ENCODE measurements at regions not wholly inside any gene's neighbourhood (a gene's known extent, or its start where the extent isn't known, plus 50 kb on each side); places are given as distances from the start of the nearest gene placed in this dataset.
"Not testable (repeated sequence)": the region's sequence is repeated elsewhere in the genome, so short reads cannot be mapped to it uniquely, and the experiment has no call there.

GRCh38 chr2:16203691-16204090 lies 263.3 kb downstream of the MYCN start:
- DNase-seq (ENCODE audit: low read depth, low spot score): no peak

GRCh38 chr2:16203069-16203468 lies 262.7 kb downstream of the MYCN start:
- DNase-seq (ENCODE audit: low read depth, low spot score): no peak

GRCh38 chr2:16202266-16203020 lies 262.1 kb downstream of the MYCN start:
- DNase-seq (ENCODE audit: low read depth, low spot score): no peak

- no peak for DNase-seq (ENCODE audit: low read depth, low spot score)
Observed at GRCh38 chr2:16201848-16202247, 261.5 kb downstream of the MYCN start.

- DNase-seq (ENCODE audit: low read depth, low spot score): no peak
Observed at GRCh38 chr2:16200554-16201193, 260.3 kb downstream of the MYCN start.

GRCh38 chr2:16199882-16200553 lies 259.7 kb downstream of the MYCN start:
- DNase-seq (ENCODE audit: low read depth, low spot score): no peak

GRCh38 chr2:16199241-16199640 lies 258.9 kb downstream of the MYCN start:
- DNase-seq (ENCODE audit: low read depth, low spot score): not testable (repeated sequence)

DNA sequence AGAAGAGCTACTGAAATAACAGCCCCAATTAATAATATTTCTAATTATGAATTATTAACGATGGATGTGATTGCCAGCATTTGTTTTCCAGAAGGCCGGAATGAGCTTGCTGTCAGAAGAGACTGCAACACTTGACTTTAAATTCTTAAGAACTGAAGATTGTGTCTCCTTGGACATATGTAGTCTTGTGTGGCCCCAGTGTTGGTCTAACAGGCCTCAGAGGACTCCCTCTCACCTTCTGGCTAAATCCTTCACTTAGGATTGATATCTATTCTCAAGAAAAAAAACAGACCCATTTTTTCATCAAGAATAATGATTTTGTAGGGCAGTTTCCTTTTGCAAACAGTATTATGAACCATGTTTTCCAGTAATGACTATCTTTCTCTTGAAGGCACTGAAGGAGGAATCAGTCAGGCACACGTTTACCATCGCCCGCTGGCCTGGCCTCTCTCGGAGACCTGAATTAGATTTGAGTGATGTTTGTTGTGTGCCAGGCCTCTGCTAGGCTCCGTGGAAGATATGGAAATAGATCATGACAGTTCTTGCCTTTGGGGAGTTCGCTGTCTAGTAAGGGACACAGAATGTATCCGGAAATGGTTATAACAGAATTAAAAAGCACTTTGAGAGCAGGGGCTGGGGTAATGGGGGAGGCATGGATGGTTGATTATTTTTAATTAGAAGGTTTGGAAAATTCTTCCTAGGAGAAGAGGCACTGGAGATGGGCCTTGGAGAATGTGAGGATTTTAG lies 258.0 kb downstream of the MYCN start:
- no peak for DNase-seq (ENCODE audit: low read depth, low spot score)

DNA sequence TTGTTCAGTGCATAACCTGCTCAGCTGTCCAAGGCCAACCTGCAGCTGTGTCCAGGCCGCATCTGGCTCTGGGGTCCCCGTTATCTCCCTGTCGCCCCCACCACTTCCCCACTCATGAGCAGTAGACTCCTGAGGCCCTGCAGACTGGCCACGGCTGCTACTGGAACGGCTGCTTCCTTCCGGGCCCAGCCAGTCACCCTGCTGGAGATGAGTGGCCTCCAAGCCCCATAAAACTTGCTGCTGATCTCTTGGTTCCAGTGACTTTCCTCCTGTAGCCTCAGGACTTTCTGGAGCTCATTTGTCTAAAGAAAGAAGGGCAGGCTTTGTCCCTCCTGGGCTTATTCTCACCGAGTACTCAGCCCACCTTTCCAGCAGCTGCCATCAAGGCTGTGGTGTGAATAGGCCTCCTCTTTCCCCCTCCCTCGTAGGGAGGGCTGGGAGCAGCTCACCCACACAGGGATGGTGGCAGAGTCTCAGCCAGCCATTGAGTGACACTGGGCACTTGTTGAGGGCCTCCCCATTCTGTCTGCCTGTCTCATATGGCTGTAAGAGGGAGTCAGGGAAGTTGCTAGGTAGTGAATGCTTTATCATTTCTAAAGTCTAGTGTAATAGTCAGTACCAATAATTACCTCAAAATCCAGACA lies 257.3 kb downstream of the MYCN start:
- DNase-seq (ENCODE audit: low read depth, low spot score): no peak

DNA sequence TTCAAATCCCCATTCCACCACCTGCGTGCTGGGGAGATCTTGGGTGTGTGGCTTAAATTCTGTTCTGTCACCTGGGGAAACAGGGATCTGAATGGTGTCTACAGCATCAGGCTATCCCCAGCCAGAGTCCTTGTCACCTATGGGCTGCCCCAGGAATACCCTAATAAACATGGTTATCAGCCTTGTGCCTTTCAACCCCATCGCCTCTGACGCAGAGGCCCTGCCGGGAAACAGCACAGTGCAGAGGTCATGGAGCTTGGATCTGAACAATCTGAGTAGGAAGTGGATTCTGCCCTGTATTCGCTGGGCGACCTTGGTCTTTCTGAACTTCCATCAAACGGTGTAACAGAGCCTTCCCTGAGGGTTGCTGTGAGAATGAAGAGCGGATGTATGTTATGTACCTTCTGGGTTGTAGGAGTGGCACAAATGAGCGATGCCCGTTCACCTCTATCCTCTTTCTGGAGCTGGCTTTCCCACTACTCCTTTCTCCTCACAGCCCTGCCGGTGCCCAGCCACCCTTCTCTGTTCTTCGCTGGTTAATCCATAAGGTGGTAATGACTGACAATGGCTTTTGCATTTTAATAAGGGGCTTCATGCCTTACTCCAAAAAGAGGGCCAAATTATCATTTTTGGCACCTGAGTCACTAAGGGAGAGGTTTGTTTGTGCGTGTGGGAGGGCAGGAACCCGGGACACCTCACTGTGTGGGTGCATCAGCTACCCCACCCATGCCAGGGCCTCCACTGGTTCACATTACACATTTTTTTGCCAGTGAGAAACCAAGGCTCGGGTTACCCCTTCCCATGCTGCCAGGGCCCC lies 256.5 kb downstream of the MYCN start:
- no peak for DNase-seq (ENCODE audit: low read depth, low spot score)

DNA sequence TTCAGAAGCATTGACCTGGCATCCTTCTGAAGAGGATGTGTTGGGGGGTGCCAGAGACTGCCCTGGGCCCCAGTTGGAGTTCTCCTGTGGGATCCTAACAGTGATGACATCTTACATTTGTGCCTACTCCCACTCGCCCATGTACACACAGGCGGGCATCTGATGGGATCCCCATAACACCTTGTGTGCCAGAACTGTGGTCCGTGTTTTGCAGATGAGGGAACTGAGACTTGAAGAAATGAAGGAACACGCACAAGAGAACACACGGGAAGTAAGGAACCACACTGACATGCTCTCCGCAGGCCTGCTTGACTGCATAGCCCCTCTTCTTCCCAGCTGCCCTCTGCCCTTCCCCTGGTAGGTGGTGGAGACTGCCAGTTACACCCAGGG lies 255.3 kb downstream of the MYCN start:
- no peak for DNase-seq (ENCODE audit: low read depth, low spot score)

DNA sequence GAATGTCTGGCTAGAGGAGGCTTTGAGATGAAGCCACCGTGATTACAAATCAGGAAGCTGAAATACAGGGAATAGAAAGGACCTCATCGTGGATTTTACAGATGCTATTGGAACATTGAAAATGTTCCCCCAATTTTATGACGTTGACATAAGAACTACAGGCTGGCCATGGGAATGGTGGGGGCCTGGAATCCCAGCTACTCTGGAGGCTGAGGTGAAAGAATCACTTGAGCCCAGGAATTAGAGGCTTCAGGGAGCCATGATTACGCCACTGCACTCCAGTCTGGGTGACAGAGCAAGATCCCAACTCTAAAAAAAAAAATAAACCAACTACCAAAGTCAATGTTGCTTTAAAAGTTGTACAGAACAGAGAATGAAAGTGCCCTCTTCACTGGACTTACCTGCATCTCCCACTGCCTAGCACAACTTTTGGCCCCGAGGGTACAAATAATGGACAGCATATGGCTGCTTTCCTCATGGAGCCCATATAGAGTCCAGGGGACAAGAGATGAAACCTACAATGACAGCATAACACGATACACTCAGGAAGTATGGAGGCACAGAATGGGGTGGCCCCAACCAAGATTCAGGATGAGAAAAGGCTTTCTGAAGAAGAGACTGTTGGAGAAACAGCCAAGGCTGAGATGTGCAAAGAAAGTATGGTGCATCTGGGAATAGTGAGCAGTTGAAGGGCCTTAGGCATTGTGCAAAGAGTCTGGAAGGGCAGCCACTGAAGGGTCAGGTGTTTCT lies 254.8 kb downstream of the MYCN start:
- no peak for DNase-seq (ENCODE audit: low read depth, low spot score)

GRCh38 chr2:16194530-16194929 lies 254.2 kb downstream of the MYCN start:
- no peak for DNase-seq (ENCODE audit: low read depth, low spot score)

GRCh38 chr2:16194096-16194390 lies 253.7 kb downstream of the MYCN start:
- no peak for DNase-seq (ENCODE audit: low read depth, low spot score)

- DNase-seq (ENCODE audit: low read depth, low spot score): no peak
Observed at GRCh38 chr2:16192416-16193216, 252.3 kb downstream of the MYCN start.

DNA sequence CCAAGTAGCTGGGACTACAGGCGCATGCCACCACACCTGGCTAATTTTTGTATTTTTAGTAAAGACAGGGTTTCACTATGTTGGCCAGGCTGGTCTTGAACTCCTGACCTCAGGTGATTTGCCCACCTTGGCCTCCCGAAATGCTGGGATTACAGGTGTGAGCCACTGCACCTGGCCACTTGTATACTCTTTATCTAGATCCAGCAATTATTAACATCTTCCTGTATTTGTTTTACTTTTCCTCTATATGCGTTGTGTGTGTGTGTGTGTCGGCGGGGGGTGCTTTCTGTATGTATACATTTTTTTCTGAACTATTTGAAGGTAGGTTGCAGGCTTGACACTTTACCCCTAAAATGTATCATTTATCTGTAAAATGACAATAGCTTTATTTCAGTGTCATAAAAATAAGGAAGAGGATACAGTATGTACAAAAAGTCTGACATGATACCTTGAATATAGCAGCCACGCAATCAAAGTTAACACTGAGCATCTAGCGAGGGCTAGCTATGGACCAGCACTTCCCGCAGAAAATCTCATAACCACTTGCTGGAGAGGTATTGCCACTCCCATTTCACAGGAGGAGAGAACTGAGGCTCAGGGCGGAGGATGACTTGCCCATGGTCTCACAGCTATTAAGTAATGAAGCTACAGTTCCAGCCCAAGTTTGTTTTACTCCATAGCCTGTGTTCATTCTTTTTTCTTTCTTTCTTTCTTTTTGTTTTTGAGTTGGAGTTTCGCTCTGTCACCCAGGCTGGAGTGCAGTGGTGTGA lies 251.3 kb downstream of the MYCN start:
- no peak for DNase-seq (ENCODE audit: low read depth, low spot score)

GRCh38 chr2:16190446-16191270 lies 250.3 kb downstream of the MYCN start:
- DNase-seq (ENCODE audit: low read depth, low spot score): no peak

DNA sequence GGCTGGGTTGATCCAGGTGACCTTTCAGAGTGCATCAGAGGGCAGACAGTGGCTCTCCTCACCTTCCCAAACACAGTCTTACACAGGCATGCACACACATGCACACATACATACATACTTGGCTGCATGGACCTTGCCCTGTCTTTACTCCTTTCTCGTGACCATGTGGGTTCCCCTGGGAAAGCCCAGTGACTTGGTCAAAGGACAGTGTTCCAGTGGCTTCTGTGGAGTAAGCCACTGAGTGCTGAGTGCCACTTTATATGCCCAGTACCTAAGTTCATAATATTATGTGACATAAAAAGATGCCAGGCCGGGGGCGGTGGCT lies 249.4 kb downstream of the MYCN start:
- no peak for DNase-seq (ENCODE audit: low read depth, low spot score)

All from iPS DF 19.7 (cell line).